ENCODE measurements at regions not wholly inside any gene's neighbourhood (a gene's known extent, or its start where the extent isn't known, plus 50 kb on each side); places are given as distances from the start of the nearest gene placed in this dataset.

DNA sequence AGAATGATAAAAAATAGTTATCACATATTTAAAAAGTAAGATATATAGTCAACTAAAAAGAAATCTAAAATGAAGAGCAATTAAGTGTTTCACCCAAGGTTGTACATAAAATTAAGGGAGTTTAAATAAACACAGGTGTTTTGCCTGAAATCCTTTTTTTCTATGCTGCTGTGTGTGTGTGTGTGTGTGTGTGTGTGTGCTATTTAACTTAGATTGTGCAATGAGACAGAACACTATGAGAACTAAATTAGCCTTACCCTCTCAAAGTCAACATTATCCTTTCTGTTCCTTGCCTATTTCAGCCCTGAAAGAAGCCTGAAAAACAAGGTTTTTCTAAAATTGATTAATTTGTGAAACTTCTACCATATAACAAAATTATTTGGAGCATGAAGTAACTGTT lies 516.2 kb downstream of the ELAVL2 start:
- TF ChIP-seq, protein P1, sequence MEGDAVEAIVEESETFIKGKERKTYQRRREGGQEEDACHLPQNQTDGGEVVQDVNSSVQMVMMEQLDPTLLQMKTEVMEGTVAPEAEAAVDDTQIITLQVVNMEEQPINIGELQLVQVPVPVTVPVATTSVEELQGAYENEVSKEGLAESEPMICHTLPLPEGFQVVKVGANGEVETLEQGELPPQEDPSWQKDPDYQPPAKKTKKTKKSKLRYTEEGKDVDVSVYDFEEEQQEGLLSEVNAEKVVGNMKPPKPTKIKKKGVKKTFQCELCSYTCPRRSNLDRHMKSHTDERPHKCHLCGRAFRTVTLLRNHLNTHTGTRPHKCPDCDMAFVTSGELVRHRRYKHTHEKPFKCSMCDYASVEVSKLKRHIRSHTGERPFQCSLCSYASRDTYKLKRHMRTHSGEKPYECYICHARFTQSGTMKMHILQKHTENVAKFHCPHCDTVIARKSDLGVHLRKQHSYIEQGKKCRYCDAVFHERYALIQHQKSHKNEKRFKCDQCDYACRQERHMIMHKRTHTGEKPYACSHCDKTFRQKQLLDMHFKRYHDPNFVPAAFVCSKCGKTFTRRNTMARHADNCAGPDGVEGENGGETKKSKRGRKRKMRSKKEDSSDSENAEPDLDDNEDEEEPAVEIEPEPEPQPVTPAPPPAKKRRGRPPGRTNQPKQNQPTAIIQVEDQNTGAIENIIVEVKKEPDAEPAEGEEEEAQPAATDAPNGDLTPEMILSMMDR (IDR thresholded peaks at IDR 0.05; ENCODE audit: low read depth, low read length, poor library complexity, severe bottlenecking), result no peak
- no peak for TF ChIP-seq EZH2phosphoT487 (IDR thresholded peaks at IDR 0.05; ENCODE audit: borderline replicate concordance, low read length)

Measured in DOHH2 (cell line).